GM23338 (cell line): ENCODE measurements at regions not wholly inside any gene's neighbourhood (a gene's known extent, or its start where the extent isn't known, plus 50 kb on each side); places are given as distances from the start of the nearest gene placed in this dataset.
"Not testable (repeated sequence)": the region's sequence is repeated elsewhere in the genome, so short reads cannot be mapped to it uniquely, and the experiment has no call there.

Source experiments
- CTCF ChIP-seq, 2 experiments: fragments of 200-600 bp in 1 of 2; sonication (generic) in 1 of 2; conservative IDR thresholded peaks; 2 replicates each; pipeline versions ENCODE4 v1.5.1 to v1.6.1; 2016 to 2017; ENCODE audit warnings: antibody characterized with exemption in 2 of 2, low read depth in 2 of 2, mild to moderate bottlenecking in 2 of 2, moderate library complexity in 1 of 2
- EZH2 ChIP-seq: fragments of 200-600 bp; sonication (generic); IDR thresholded peaks from one replicate; pipeline ENCODE4 v1.8.0; 2017; ENCODE audit warnings: antibody characterized with exemption, mild to moderate bottlenecking, low read depth; ENCODE audit not compliant: unreplicated experiment
- EZH2phosphoT487 ChIP-seq: fragments of 200-600 bp; sonication (generic); IDR thresholded peaks from one replicate; pipeline ENCODE4 v1.8.1; 2018; ENCODE audit warnings: antibody characterized with exemption; ENCODE audit not compliant: unreplicated experiment
- POLR2AphosphoS5 ChIP-seq: IDR thresholded peaks from 2 replicates; pipeline ENCODE4 v1.6.1; 2016; ENCODE audit warnings: antibody characterized with exemption, low read depth
- ZNF462 ChIP-seq: fragments of 250-450 bp; sonication (Bioruptor Pico); IDR thresholded peaks from 2 replicates; pipeline ENCODE4 v1.5.0; 2020; ENCODE audit warnings: mild to moderate bottlenecking, moderate library complexity

- not testable (repeated sequence) for TF ChIP-seq CTCF (conservative IDR thresholded peaks at IDR 0.05; ENCODE audit: low read depth in 2 of 2); POLR2AphosphoS5; EZH2; EZH2phosphoT487; ZNF462
These were observed 145.8 kb downstream of the IGLL1 start for GRCh38 chr22:23434198-23434830.
